ENCODE measurements at regions not wholly inside any gene's neighbourhood (a gene's known extent, or its start where the extent isn't known, plus 50 kb on each side); places are given as distances from the start of the nearest gene placed in this dataset.
"Not testable (repeated sequence)": the region's sequence is repeated elsewhere in the genome, so short reads cannot be mapped to it uniquely, and the experiment has no call there.

GRCh38 chr5:167936022-167936421 is 355.4 kb upstream of the WWC1 start:
- H3K36me3 ChIP-seq: no peaks in the 10 kb centered on the region
- no peaks in the 10 kb centered on the region for H3K4me1 ChIP-seq
- ATAC-seq (no peak), DNase-seq (no peak)
- intact Hi-C loops (cut with DNase I; ENCODE audit: low total_unique reads): no loop called here
- H3K9me3 ChIP-seq: no peaks in the 10 kb centered on the region
- no peak overlapping the region for H3K27ac ChIP-seq
- in situ Hi-C loops (cut with MboI; ENCODE audit: low sequenced_read_pairs in 4 of 4): no loop called here
- H3K4me3 ChIP-seq: no peak overlapping the region
- H3K27me3 ChIP-seq: no peaks in the 10 kb centered on the region
- TF ChIP-seq CTCF (IDR thresholded peaks at IDR 0.05 in 4 of 5, conservative IDR thresholded peaks at IDR 0.05 in 1 of 5) (no peak), POLR2A (IDR thresholded peaks at IDR 0.05) (no peak)

- ATAC-seq: no peak
- Histone ChIP-seq H3K27ac (no peak overlapping the region), H3K4me1 (no peaks in the 10 kb centered on the region), H3K36me3 (no peaks in the 10 kb centered on the region), H3K9me3 (no peaks in the 10 kb centered on the region), H3K27me3 (no peaks in the 10 kb centered on the region), H3K4me3 (no peak overlapping the region)
- TF ChIP-seq POLR2A (IDR thresholded peaks at IDR 0.05) (no peak), CTCF (IDR thresholded peaks at IDR 0.05 in 4 of 5, conservative IDR thresholded peaks at IDR 0.05 in 1 of 5) (no peak)
- intact Hi-C loops (cut with DNase I; ENCODE audit: low total_unique reads): no loop called here
- in situ Hi-C loops (cut with MboI; ENCODE audit: low sequenced_read_pairs in 4 of 4): no loop called here
- DNase-seq: no peak
Measured at GRCh38 chr5:167936944-167937634, 354.4 kb upstream of the WWC1 start.

- H3K27ac ChIP-seq: no peak overlapping the region
- H3K36me3 ChIP-seq: no peaks in the 10 kb centered on the region
- no peak for DNase-seq
- H3K9me3 ChIP-seq: no peaks in the 10 kb centered on the region
- no peaks in the 10 kb centered on the region for H3K27me3 ChIP-seq
- intact Hi-C loops (cut with DNase I; ENCODE audit: low total_unique reads) (no loop called here), in situ Hi-C loops (cut with MboI; ENCODE audit: low sequenced_read_pairs in 4 of 4) (no loop called here)
- TF ChIP-seq CTCF (IDR thresholded peaks at IDR 0.05 in 4 of 5, conservative IDR thresholded peaks at IDR 0.05 in 1 of 5) (no peak), POLR2A (IDR thresholded peaks at IDR 0.05) (no peak)
- no peak overlapping the region for H3K4me3 ChIP-seq
- ATAC-seq: no peak
- no peaks in the 10 kb centered on the region for H3K4me1 ChIP-seq
Measured at GRCh38 chr5:167937635-167937998, 353.8 kb upstream of the WWC1 start.

GRCh38 chr5:167939686-167940085 is 351.8 kb upstream of the WWC1 start:
- Histone ChIP-seq H3K4me1 (no peaks in the 10 kb centered on the region), H3K27me3 (no peaks in the 10 kb centered on the region), H3K4me3 (no peak overlapping the region), H3K36me3 (no peaks in the 10 kb centered on the region), H3K9me3 (no peaks in the 10 kb centered on the region), H3K27ac (no peak overlapping the region)
- in situ Hi-C loops (cut with MboI; ENCODE audit: low sequenced_read_pairs in 4 of 4) (no loop called here), intact Hi-C loops (cut with DNase I; ENCODE audit: low total_unique reads) (no loop called here)
- DNase-seq (no peak), ATAC-seq (no peak)
- no peak for TF ChIP-seq CTCF (IDR thresholded peaks at IDR 0.05 in 4 of 5, conservative IDR thresholded peaks at IDR 0.05 in 1 of 5)
- no peak for TF ChIP-seq POLR2A (IDR thresholded peaks at IDR 0.05)

GRCh38 chr5:167940911-167941310 is 350.5 kb upstream of the WWC1 start:
- H3K36me3 ChIP-seq: no peaks in the 10 kb centered on the region
- no peak for ATAC-seq
- H3K27me3 ChIP-seq: no peaks in the 10 kb centered on the region
- no peak overlapping the region for H3K27ac ChIP-seq
- no peak for TF ChIP-seq POLR2A (IDR thresholded peaks at IDR 0.05)
- no peak for TF ChIP-seq CTCF (IDR thresholded peaks at IDR 0.05 in 4 of 5, conservative IDR thresholded peaks at IDR 0.05 in 1 of 5)
- H3K4me3 ChIP-seq: no peak overlapping the region
- no peaks in the 10 kb centered on the region for H3K9me3 ChIP-seq
- no peaks in the 10 kb centered on the region for H3K4me1 ChIP-seq
- intact Hi-C loops (cut with DNase I; ENCODE audit: low total_unique reads) (no loop called here), in situ Hi-C loops (cut with MboI; ENCODE audit: low sequenced_read_pairs in 4 of 4) (no loop called here)
- DNase-seq: no peak

GRCh38 chr5:167941556-167941955 is 349.9 kb upstream of the WWC1 start:
- H3K9me3 ChIP-seq; H3K27ac ChIP-seq; H3K4me3 ChIP-seq; ATAC-seq; intact Hi-C loops (cut with DNase I; ENCODE audit: low total_unique reads); H3K36me3 ChIP-seq; DNase-seq; H3K4me1 ChIP-seq; H3K27me3 ChIP-seq; in situ Hi-C loops (cut with MboI; ENCODE audit: low sequenced_read_pairs in 4 of 4): not testable (repeated sequence)

Measured in gastrocnemius medialis (tissue), 4 donors.